Right lobe of liver (tissue), 4 donors: ENCODE measurements at regions not wholly inside any gene's neighbourhood (a gene's known extent, or its start where the extent isn't known, plus 50 kb on each side); places are given as distances from the start of the nearest gene placed in this dataset.

Experiments
- POLR2A ChIP-seq: fragments of 450-650 bp; IDR thresholded peaks from one replicate; pipeline ENCODE4 v1.6.1; 2017; ENCODE audit warnings: antibody characterized with exemption, mild to moderate bottlenecking
- TF ChIP-seq, protein P1 (sequence below), 4 donors: fragments of 200-600 bp in 3 of 4; fragments of 450-650 bp in 1 of 4; IDR thresholded peaks; one replicate each; pipeline versions ENCODE4 v1.5.1 to v1.8.0; 2016 to 2022; ENCODE audit warnings: antibody characterized with exemption in 4 of 4, mild to moderate bottlenecking in 2 of 4
- donor health status: DM: no; HTN: no; CAD: no.
- donor health status: DM: no; HTN: no; CAD: no.
- donor health status: DM: no; HTN: yes; CAD: no.

- TF ChIP-seq, protein P1, sequence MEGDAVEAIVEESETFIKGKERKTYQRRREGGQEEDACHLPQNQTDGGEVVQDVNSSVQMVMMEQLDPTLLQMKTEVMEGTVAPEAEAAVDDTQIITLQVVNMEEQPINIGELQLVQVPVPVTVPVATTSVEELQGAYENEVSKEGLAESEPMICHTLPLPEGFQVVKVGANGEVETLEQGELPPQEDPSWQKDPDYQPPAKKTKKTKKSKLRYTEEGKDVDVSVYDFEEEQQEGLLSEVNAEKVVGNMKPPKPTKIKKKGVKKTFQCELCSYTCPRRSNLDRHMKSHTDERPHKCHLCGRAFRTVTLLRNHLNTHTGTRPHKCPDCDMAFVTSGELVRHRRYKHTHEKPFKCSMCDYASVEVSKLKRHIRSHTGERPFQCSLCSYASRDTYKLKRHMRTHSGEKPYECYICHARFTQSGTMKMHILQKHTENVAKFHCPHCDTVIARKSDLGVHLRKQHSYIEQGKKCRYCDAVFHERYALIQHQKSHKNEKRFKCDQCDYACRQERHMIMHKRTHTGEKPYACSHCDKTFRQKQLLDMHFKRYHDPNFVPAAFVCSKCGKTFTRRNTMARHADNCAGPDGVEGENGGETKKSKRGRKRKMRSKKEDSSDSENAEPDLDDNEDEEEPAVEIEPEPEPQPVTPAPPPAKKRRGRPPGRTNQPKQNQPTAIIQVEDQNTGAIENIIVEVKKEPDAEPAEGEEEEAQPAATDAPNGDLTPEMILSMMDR (IDR thresholded peaks at IDR 0.05): no peak
- no peak for TF ChIP-seq POLR2A
Measured at GRCh38 chr20:6882561-6883291, 115.2 kb downstream of the BMP2 start.
